Upper lobe of right lung (tissue), 1 donor: ENCODE measurements at regions not wholly inside any gene's neighbourhood (a gene's known extent, or its start where the extent isn't known, plus 50 kb on each side); places are given as distances from the start of the nearest gene placed in this dataset.

Experiments used
- ATAC-seq: fragments of 200-7000 bp; cut with Tn5 transposase; one replicate; pipeline ENCODE4 v1.9.1; 2020; ENCODE audit warnings: mild to moderate bottlenecking, moderate library complexity
- DNase-seq: peaks from one replicate; pipeline ENCODE4 v3.0.0-alpha.2; 2020
- H3K27ac ChIP-seq: fragments of 200-600 bp; one replicate; pipeline ENCODE4 v1.8.0; 2022
- H3K27me3 ChIP-seq: fragments of 200-600 bp; one replicate; pipeline ENCODE4 v1.8.0; 2022; ENCODE audit warnings: mild to moderate bottlenecking
- H3K36me3 ChIP-seq: fragments of 200-600 bp; one replicate; pipeline ENCODE4 v1.8.0; 2022
- H3K4me1 ChIP-seq: fragments of 200-600 bp; one replicate; pipeline ENCODE4 v1.8.0; 2022
- H3K4me3 ChIP-seq: fragments of 200-600 bp; one replicate; pipeline ENCODE4 v1.8.0; 2022; ENCODE audit warnings: mild to moderate bottlenecking
- H3K9me3 ChIP-seq: fragments of 200-600 bp; one replicate; pipeline ENCODE4 v1.8.0; 2022
- CTCF ChIP-seq: fragments of 200-600 bp; IDR thresholded peaks from one replicate; pipeline ENCODE4 v1.8.0; 2022; ENCODE audit warnings: antibody characterized with exemption
- intact Hi-C: fragments of 100-400 bp; cut with DNase I; formaldehyde crosslinking; loops from one replicate; pipeline ENCODE4 v1.11.0; 2022
- donor health status: DM: no; HTN: yes; CAD: no; lungs with severe emphysema.

- DNase-seq, result no peak
- Histone ChIP-seq H3K9me3 (no peaks in the 10 kb centered on the region), H3K4me1 (no peaks in the 10 kb centered on the region), H3K27me3 (no peaks in the 10 kb centered on the region), H3K36me3 (no peaks in the 10 kb centered on the region), H3K4me3 (no peak overlapping the region), H3K27ac (no peak overlapping the region)
- no peak for ATAC-seq
- intact Hi-C loops, result no loop called here
- no peak for TF ChIP-seq CTCF
Observed at GRCh38 chr4:23710298-23710697, 179.5 kb downstream of the PPARGC1A start.

GRCh38 chr4:23707652-23708026 lies 182.2 kb downstream of the PPARGC1A start:
- Histone ChIP-seq H3K4me3 (no peak overlapping the region), H3K4me1 (no peaks in the 10 kb centered on the region), H3K27ac (no peak overlapping the region), H3K36me3 (no peaks in the 10 kb centered on the region), H3K9me3 (no peaks in the 10 kb centered on the region), H3K27me3 (no peaks in the 10 kb centered on the region)
- DNase-seq (no peak), ATAC-seq (no peak)
- TF ChIP-seq CTCF, result no peak
- intact Hi-C loops, result no loop called here

DNA sequence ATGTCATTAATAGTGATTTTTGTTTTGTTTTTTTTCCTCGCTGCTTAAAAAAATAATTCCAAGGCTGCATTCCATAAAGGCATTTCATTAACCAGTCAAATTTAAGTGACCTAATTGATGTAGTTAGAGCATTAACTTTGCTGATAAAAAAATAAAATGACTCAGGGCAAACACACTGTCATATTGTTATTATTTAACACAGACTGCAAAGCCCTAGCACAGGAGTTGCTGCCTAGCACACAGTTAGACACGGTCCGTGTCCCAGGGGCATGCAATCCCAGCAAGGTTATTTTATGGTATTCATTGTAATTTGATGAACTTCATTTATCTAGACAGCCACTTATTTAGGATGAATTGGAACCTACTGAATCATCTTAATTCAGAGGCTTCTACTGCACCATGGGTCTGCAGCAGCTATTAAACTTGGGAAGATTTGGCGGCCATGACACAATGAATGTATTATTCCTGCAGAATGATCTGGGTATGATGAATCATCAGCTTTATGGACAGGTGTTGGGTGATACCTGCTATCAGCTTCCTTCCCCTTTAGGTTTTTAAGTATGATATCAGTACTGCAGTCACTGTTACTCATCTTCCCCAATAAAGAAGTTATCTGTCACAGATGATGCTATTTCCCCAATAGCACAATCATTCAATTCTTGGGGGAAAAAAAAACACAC lies 182.7 kb downstream of the PPARGC1A start:
- Histone ChIP-seq H3K4me1 (no peaks in the 10 kb centered on the region), H3K4me3 (no peak overlapping the region), H3K36me3 (no peaks in the 10 kb centered on the region), H3K27ac (no peak overlapping the region), H3K9me3 (no peaks in the 10 kb centered on the region), H3K27me3 (no peaks in the 10 kb centered on the region)
- intact Hi-C loops, result no loop called here
- ATAC-seq, result no peak
- DNase-seq, result no peak
- TF ChIP-seq CTCF, result no peak

DNA sequence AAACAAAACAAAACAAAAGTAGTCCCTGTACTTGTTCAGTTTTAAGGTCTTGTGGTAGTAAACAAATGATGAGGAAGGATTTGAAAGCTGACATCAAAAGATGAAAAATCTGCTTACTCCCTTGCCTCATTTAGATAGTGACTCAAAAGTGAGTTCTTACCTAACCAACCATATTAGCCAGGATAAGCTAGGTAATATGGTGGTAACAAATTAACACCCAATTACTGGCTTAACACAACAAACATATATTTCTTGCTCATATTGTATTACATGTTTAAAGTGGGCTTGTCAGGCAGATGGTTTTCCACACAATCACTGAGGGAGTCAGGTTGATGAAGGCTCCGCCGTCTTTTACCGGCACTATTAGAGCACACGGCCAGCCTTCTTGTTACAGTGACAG lies 189.7 kb downstream of the PPARGC1A start:
- no peak for DNase-seq
- no peak overlapping the region for H3K4me3 ChIP-seq
- no peaks in the 10 kb centered on the region for H3K36me3 ChIP-seq
- TF ChIP-seq CTCF, result no peak
- no peaks in the 10 kb centered on the region for H3K27me3 ChIP-seq
- no peaks in the 10 kb centered on the region for H3K4me1 ChIP-seq
- no peaks in the 10 kb centered on the region for H3K9me3 ChIP-seq
- H3K27ac ChIP-seq, result no peak overlapping the region
- no peak for ATAC-seq
- intact Hi-C loops, result no loop called here

DNA sequence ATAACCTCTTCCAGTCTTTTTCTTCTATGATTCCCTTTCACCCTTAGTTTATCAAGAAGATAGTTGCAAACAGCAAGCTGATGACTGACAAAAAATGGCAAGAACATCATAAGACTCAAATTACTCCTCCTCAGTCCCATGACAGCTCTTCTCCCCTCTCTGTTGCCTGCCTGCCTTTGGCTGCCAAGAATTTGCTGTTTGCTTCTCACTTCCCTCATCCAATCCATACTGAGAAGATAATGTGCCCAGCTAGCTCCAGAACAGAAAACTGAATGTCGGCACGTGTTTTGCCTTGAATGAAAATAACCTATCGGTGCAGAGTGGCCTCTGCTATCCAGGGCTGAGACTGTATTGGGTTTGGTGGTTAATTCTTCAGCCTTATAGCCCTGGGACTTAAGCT lies 192.1 kb downstream of the PPARGC1A start:
- Histone ChIP-seq H3K4me1 (no peaks in the 10 kb centered on the region), H3K27me3 (no peaks in the 10 kb centered on the region), H3K9me3 (no peaks in the 10 kb centered on the region), H3K4me3 (no peak overlapping the region), H3K27ac (no peak overlapping the region), H3K36me3 (no peaks in the 10 kb centered on the region)
- no peak for DNase-seq
- no peak for ATAC-seq
- intact Hi-C loops, result no loop called here
- no peak for TF ChIP-seq CTCF

DNA sequence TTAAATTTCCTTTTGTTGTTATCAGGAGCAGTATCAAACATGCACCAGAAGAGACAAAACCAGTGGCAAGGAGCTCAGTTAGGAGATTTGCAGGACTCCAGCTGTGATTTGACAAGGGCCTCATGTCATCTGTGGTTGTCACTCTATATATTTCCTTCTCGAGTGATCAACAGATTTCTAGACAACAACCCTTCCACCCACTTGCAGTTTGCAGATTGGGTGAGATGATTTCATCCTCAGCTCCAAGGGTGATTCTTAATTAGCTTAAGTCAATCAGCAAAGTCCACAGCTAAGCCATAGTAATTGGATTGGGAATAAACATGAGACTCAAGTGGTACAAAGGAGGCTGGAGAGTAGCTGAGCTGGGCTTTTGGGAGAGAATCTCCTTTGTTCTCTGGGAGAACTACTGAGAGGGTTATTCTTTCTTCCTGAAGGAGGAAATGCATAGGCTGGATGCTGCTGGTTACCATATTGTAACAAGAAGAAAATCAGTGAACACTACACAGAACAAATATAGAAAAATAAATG lies 192.8 kb downstream of the PPARGC1A start:
- H3K27ac ChIP-seq, result no peak overlapping the region
- no peak for ATAC-seq
- TF ChIP-seq CTCF, result no peak
- DNase-seq, result no peak
- no peaks in the 10 kb centered on the region for H3K9me3 ChIP-seq
- no peaks in the 10 kb centered on the region for H3K27me3 ChIP-seq
- intact Hi-C loops, result no loop called here
- no peaks in the 10 kb centered on the region for H3K36me3 ChIP-seq
- H3K4me1 ChIP-seq, result no peaks in the 10 kb centered on the region
- H3K4me3 ChIP-seq, result no peak overlapping the region
